HUES6 (cell line): ENCODE measurements at regions not wholly inside any gene's neighbourhood (a gene's known extent, or its start where the extent isn't known, plus 50 kb on each side); places are given as distances from the start of the nearest gene placed in this dataset.

Source experiments
- H3K27ac ChIP-seq: 2 replicates; pipeline ENCODE4 v1.7.0; 2013; ENCODE audit warnings: low read depth, mild to moderate bottlenecking, low read length, inconsistent platforms
- H3K27me3 ChIP-seq: 2 replicates; pipeline ENCODE4 v1.6.1; 2013; ENCODE audit warnings: low read length; ENCODE audit not compliant: control insufficient read depth, insufficient read depth
- H3K36me3 ChIP-seq: 2 replicates; pipeline ENCODE4 v1.6.1; 2013; ENCODE audit warnings: low read length; ENCODE audit not compliant: control insufficient read depth, insufficient read depth
- H3K4me1 ChIP-seq: 2 replicates; pipeline ENCODE4 v1.6.1; 2013; ENCODE audit warnings: low read length; ENCODE audit not compliant: control insufficient read depth, insufficient read depth
- H3K4me3 ChIP-seq: 2 replicates; pipeline ENCODE4 v1.5.1; 2013; ENCODE audit warnings: low read depth, low read length
- H3K9ac ChIP-seq: one replicate; pipeline ENCODE4 v1.6.1; 2013; ENCODE audit warnings: mild to moderate bottlenecking, low read length
- H3K9me3 ChIP-seq: 2 replicates; pipeline ENCODE4 v1.6.1; 2013; ENCODE audit warnings: low read depth, low read length; ENCODE audit not compliant: control insufficient read depth, insufficient read depth

DNA sequence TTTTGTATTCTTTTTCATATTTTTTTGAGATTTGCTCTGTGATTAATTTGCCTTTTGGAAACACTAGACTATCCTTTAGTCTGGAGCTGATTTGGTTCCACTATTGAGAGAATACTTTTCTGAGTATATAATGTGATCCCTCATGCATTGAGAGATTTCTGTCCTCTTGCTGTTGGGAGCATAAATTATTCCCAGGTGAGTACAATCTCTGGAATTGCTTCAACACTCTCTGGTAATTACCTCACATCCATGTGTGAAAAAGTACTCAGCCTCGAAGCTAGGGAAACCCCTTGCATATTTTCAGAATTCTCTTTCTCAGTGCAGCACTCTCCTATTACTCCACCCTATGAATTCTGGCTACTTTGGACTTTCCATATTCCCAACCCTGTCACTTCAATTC is 550.0 kb downstream of the RAPGEF2 start:
- H3K9ac ChIP-seq: no peak overlapping the region

DNA sequence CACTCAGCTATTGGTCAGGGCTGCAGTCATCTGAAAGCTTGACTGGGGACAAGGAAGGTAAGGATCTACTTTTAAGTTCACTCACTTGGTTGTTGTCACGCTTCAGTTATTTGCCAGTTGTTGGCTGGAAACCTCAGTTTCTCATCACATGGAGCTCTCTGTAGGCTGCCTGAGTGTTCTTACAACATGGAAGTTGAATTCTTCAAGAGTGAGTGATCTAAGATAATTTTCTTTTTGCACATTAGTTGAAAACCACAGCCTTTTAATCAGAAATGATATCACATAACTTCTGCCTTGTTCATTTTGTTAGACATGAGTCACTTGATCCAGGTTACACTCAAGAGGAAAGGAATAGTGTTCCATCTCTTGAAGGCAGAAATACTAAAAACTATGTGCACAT is 552.7 kb downstream of the RAPGEF2 start:
- H3K9me3 ChIP-seq: peaks cover 4% of the 10 kb centered on the region; the same call in 1 of the 2 replicates

More for the DNA sequence above, 550.0 kb downstream of the RAPGEF2 start:
- no peaks in the 10 kb centered on the region for H3K4me1 ChIP-seq
- peaks cover 5% of the 10 kb centered on the region; the same call in 1 of the 2 replicates for H3K9me3 ChIP-seq
- H3K36me3 ChIP-seq: no peaks in the 10 kb centered on the region
- no peaks in the 10 kb centered on the region for H3K27me3 ChIP-seq
- no peak overlapping the region for H3K27ac ChIP-seq
- no peak overlapping the region for H3K4me3 ChIP-seq

DNA sequence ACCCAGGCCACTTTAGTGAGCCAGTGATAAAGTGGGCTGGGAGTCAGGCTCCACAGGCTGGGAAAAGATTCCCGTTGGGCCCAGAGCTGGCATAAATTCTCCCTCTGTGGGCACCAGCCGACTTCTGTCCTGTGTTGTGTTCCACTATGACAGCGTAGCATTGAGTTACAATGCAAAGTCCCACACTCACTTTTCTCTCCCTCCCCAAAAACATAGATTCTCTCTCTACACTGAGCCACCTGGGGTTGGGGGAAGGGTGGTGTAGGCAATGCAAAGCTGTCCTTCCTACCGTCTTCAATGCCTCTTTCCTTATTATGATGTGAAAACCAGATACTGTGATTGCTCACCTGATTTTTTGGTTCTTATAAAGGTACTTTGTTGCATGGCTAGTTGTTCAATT is 566.2 kb downstream of the RAPGEF2 start:
- no peak overlapping the region for H3K4me3 ChIP-seq
- peaks cover 1% of the 10 kb centered on the region; the same call in 1 of the 2 replicates for H3K9me3 ChIP-seq
- H3K36me3 ChIP-seq: no peaks in the 10 kb centered on the region
- no peak overlapping the region for H3K27ac ChIP-seq
- no peak overlapping the region for H3K9ac ChIP-seq
- H3K4me1 ChIP-seq: 0 out of 2 replicates have a peak, but pooled peaks cover 2% of the 10 kb centered on the region
- H3K27me3 ChIP-seq: no peaks in the 10 kb centered on the region

More for the DNA sequence above, 552.7 kb downstream of the RAPGEF2 start:
- Histone ChIP-seq H3K4me1 (no peaks in the 10 kb centered on the region), H3K9ac (no peak overlapping the region), H3K27me3 (no peaks in the 10 kb centered on the region), H3K27ac (no peak overlapping the region), H3K36me3 (no peaks in the 10 kb centered on the region), H3K4me3 (no peak overlapping the region)

DNA sequence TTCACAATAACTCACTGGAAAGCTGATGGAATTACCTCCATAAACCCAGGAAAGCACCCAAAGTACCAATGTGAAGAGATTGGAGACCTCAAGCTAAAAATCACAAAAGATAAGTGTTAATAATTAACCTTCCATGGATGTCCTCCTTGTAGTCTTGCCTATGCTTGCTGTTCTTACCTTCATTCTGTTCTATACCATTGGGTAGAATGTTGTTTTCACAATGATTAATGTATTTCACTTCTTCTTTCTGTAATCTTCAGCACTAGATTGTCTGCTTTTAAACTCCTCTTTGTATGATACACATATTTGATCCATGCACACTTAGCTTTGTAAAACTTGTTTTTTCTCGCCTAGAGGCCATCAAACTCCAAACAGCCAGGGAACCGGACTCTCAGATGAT is 570.3 kb downstream of the RAPGEF2 start:
- Histone ChIP-seq H3K4me3 (no peak overlapping the region), H3K27me3 (no peaks in the 10 kb centered on the region), H3K4me1 (0 out of 2 replicates have a peak, but pooled peaks cover 2% of the 10 kb centered on the region), H3K9me3 (no peaks in the 10 kb centered on the region), H3K36me3 (no peaks in the 10 kb centered on the region), H3K27ac (no peak overlapping the region), H3K9ac (no peak overlapping the region)

DNA sequence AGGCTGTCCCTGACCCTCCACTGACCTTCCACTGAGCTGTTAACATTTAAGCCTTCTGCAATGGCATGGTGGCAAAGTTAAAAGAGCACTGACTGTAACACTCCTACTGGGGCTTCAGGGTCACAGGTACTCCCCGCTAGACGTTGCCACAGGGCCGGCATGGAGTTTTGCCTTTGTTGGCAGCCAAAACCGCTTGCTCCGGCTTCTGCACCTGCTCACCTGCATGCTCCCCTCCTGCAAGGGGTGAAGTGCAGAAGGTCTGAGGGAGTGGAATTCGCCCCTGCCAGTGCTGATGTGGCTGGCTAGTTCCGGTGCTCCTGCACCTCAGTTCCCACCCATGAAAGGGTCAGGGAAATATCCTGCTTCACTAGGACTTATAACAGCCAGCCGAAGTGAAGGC is 571.4 kb downstream of the RAPGEF2 start:
- H3K9me3 ChIP-seq: no peaks in the 10 kb centered on the region
- H3K36me3 ChIP-seq: no peaks in the 10 kb centered on the region

DNA sequence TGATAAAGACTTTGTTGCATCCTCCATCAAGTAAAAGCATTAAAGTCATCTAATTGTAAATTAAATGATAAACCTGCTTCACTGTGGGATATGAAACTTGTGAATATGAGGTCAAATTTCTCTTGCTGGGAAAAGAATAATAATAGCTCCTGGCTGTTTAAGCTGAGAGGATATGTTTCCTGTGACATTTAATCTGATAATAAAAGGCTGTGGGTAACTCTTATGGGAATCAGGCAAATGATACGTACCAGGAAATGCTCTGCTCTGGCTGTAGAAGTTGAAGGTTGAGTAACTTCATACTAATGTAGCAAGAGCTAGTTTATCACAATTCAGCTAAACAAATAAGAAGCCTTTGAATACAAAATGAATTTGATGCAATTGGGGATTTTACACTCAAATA is 574.6 kb downstream of the RAPGEF2 start:
- Histone ChIP-seq H3K27me3 (no peaks in the 10 kb centered on the region), H3K4me1 (no peaks in the 10 kb centered on the region), H3K9me3 (no peaks in the 10 kb centered on the region), H3K36me3 (no peaks in the 10 kb centered on the region), H3K27ac (no peak overlapping the region), H3K4me3 (no peak overlapping the region), H3K9ac (no peak overlapping the region)

More for the DNA sequence above, 571.4 kb downstream of the RAPGEF2 start:
- Histone ChIP-seq H3K4me3 (no peak overlapping the region), H3K9ac (no peak overlapping the region), H3K4me1 (0 out of 2 replicates have a peak, but pooled peaks cover under 1% of the 10 kb centered on the region), H3K27ac (no peak overlapping the region), H3K27me3 (no peaks in the 10 kb centered on the region)

DNA sequence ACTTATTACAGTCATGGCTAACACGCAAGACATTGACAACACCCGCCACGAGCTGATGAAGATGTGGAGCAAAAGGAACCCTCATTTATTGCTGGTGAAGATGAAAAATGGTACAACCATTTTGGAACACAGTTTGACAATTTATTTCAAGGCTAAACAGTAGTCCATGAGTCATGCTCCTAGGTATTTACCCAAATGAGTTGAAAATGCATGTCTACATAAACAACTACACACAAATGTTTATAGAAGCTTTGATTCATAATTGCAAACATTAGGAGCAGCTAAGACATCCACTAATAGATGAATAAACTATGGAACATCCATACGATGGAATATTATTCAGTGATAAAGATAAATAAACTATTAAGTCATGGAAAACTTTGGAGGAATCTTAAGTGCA is 580.1 kb downstream of the RAPGEF2 start:
- H3K4me3 ChIP-seq: no peak overlapping the region
- H3K9ac ChIP-seq: no peak overlapping the region
- no peaks in the 10 kb centered on the region for H3K36me3 ChIP-seq
- peaks cover 12% of the 10 kb centered on the region for H3K4me1 ChIP-seq
- H3K27me3 ChIP-seq: no peaks in the 10 kb centered on the region
- no peaks in the 10 kb centered on the region for H3K9me3 ChIP-seq
- no peak overlapping the region for H3K27ac ChIP-seq

DNA sequence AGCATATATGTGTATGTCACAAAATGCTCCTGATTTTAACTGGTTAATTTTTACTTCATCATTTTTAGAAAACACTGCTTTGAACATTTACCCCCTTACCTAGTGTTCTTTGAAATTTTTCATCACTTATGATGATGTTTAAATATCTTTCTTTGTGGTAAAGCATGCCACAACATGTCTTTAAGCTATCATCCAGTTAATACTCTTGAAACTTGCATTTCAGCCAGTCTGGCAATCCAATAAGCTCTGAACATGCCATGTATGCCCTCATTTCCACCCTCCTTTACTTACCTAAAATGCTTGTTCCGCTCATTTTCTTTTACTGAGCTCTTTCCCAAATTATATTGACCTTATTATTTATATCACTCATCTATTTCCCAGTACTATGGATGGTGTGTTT is 581.2 kb downstream of the RAPGEF2 start:
- H3K27me3 ChIP-seq: no peaks in the 10 kb centered on the region
- no peaks in the 10 kb centered on the region for H3K9me3 ChIP-seq
- H3K27ac ChIP-seq: no peak overlapping the region
- H3K4me1 ChIP-seq: peaks cover 12% of the 10 kb centered on the region
- H3K4me3 ChIP-seq: no peak overlapping the region
- no peak overlapping the region for H3K9ac ChIP-seq
- H3K36me3 ChIP-seq: no peaks in the 10 kb centered on the region

DNA sequence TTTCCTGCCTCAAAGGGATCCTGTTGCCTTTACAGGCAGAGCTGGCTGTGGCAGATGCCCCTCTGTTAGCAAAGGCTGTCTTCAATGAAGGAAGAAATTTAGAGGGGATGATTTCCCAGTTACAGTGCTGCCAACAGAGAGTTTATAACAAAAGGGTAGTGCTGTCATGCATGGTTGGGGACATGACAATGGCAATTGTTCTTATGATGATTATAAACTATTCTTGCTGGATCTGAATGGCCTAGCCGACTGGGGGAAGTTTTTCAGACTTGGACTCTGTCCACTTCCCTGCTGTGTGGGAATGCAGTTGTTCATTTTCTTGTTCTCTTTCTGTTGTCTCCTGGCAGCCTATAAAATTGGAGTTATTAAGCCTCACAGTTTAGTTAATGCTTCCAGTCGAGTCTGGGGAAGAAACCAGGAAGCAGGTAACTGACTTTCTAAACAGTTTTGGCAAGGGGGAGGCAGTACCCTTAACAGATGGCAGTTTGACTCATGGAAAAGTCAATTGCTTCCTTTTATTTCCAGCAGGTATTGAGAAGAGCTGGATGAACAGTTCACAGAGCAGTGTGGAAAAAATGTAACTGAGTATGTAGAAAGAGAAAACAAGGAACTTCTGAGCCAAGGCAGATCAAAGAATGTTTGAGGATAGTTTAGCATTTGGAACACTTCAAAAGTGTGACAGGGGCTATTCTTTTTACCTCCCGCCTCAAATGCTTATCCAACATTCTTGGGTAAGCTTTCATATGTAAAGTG is 582.6 kb downstream of the RAPGEF2 start:
- H3K9ac ChIP-seq: no peak overlapping the region
- H3K4me3 ChIP-seq: no peak overlapping the region
- no peak overlapping the region for H3K27ac ChIP-seq
- no peaks in the 10 kb centered on the region for H3K36me3 ChIP-seq
- H3K9me3 ChIP-seq: no peaks in the 10 kb centered on the region
- peaks cover 12% of the 10 kb centered on the region for H3K4me1 ChIP-seq
- no peaks in the 10 kb centered on the region for H3K27me3 ChIP-seq

DNA sequence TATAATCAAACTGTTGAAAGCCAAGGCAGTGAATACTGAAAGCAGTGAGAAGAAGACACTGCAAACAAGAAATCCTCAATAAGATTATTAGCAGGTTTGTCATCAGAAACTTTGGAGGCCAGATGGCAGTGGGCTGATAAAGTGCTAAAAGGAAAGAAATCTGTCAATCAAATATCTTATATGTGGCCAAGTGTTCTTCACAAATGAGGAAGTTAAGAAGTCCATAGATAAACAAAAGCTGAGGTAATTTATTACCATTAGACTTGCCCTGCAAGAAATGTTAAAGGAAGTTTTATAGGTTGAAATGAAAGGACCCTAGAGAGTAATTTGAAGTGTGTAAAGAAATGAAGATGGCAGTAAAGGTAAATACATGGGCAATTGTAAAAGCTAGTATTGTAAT is 586.6 kb downstream of the RAPGEF2 start:
- Histone ChIP-seq H3K36me3 (no peaks in the 10 kb centered on the region), H3K27ac (no peak overlapping the region), H3K9ac (no peak overlapping the region), H3K4me1 (peaks cover 12% of the 10 kb centered on the region), H3K4me3 (no peak overlapping the region), H3K9me3 (peaks cover 4% of the 10 kb centered on the region), H3K27me3 (no peaks in the 10 kb centered on the region)

DNA sequence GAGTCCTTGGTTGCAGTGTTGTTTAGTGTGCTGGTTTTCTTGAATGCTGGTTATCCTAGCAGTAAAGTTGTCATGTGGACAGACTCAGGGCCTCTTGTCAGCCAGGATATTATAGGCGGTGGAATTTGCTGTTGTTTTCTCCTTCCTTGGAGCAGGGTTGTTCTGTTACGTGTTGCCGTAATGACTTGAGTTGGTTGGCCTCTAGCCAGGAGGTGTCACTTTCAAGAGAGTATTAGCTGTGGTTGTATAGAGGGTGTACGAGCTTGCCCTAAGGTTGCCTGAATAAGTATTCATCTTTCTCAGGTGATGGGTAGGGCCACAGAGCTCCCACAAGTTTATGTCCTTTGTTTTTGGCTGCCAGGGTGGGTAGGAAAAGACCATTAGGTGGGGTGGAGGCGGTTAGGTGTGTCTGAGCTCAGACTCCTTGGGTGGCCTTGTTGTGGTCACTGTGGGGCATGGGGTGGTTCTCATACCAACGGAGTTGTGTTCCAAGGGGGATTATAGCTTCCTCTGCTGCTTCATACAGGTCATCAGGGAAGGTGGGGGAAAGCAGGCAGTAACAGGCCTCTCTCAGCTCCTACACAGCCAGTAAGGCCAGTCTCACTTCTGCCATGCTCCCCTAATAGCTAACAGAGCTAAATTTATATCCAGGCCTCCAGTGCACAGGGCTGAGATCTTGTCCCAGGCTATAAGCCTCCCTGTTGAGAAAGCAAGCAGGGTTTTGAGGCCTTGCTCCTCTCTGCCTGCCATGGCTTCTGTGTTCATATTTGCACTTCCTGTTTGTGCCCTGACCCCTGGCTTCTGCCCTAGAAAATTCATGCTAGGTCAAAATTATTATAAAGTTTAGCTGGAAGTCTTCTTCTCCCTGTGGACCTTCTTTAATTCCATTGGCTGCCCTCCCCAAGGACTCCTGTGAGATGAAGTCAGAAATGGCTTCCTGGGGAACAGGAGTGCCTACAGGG is 594.7 kb downstream of the RAPGEF2 start:
- Histone ChIP-seq H3K9ac (no peak overlapping the region), H3K27ac (no peak overlapping the region), H3K9me3 (no peaks in the 10 kb centered on the region; the same call in 1 of the 2 replicates), H3K36me3 (no peaks in the 10 kb centered on the region), H3K27me3 (no peaks in the 10 kb centered on the region), H3K4me3 (no peak overlapping the region), H3K4me1 (no peaks in the 10 kb centered on the region)
